GM23248 (cell line): ENCODE measurements at regions not wholly inside any gene's neighbourhood (a gene's known extent, or its start where the extent isn't known, plus 50 kb on each side); places are given as distances from the start of the nearest gene placed in this dataset.

Source experiments
- DNase-seq: peaks from one replicate; pipeline ENCODE4 v3.0.0-alpha.2; 2015
- H2AFZ ChIP-seq: fragments of 200-600 bp; sonication (generic); 2 replicates; pipeline ENCODE4 v1.6.1; 2016; ENCODE audit warnings: antibody characterized with exemption
- H3F3A ChIP-seq: fragments of 200-600 bp; sonication (generic); 2 replicates; pipeline ENCODE4 v1.6.1; 2016; ENCODE audit warnings: mild to moderate bottlenecking, antibody characterized with exemption, mixed run types; ENCODE audit not compliant: insufficient read depth
- H3K27ac ChIP-seq: fragments of 200-600 bp; sonication (generic); 2 replicates; pipeline ENCODE4 v1.5.1; 2016; ENCODE audit warnings: mild to moderate bottlenecking
- H3K27me3 ChIP-seq: fragments of 200-600 bp; sonication (generic); replicated peaks from 2 replicates; pipeline ENCODE4 v1.6.1; 2016; ENCODE audit warnings: mild to moderate bottlenecking; ENCODE audit not compliant: insufficient read depth
- H3K36me3 ChIP-seq: fragments of 200-600 bp; sonication (generic); 2 replicates; pipeline ENCODE4 v1.6.1; 2016; ENCODE audit warnings: low read depth, mild to moderate bottlenecking
- H3K4me1 ChIP-seq: fragments of 200-600 bp; sonication (generic); 2 replicates; pipeline ENCODE4 v1.6.1; 2016; ENCODE audit warnings: mild to moderate bottlenecking; ENCODE audit not compliant: insufficient read depth
- H3K4me2 ChIP-seq: fragments of 200-600 bp; sonication (generic); one replicate; pipeline ENCODE4 v1.6.1; 2016; ENCODE audit warnings: mild to moderate bottlenecking; ENCODE audit not compliant: unreplicated experiment
- H3K4me3 ChIP-seq: fragments of 200-600 bp; sonication (generic); 2 replicates; pipeline ENCODE4 v1.5.1; 2016; ENCODE audit warnings: mild to moderate bottlenecking
- H3K79me2 ChIP-seq: fragments of 200-600 bp; sonication (generic); 2 replicates; pipeline ENCODE4 v1.6.1; 2016; ENCODE audit warnings: mild to moderate bottlenecking; ENCODE audit not compliant: insufficient read depth
- H3K9ac ChIP-seq: fragments of 200-600 bp; sonication (generic); 2 replicates; pipeline ENCODE4 v1.6.1; 2016; ENCODE audit warnings: mild to moderate bottlenecking
- H3K9me2 ChIP-seq: fragments of 200-600 bp; sonication (generic); 2 replicates; pipeline ENCODE4 v1.6.1; 2016; ENCODE audit warnings: mixed run types, mild to moderate bottlenecking, moderate library complexity; ENCODE audit not compliant: insufficient read depth
- H3K9me3 ChIP-seq: fragments of 200-600 bp; sonication (generic); one replicate; pipeline ENCODE4 v1.6.1; 2017; ENCODE audit warnings: low read depth
- H4K20me1 ChIP-seq: fragments of 200-600 bp; sonication (generic); 2 replicates; pipeline ENCODE4 v1.6.0; 2016; ENCODE audit not compliant: insufficient read depth
- EZH2 ChIP-seq: fragments of 200-600 bp; sonication (generic); IDR thresholded peaks from 2 replicates; pipeline ENCODE4 v1.6.1; 2018; ENCODE audit warnings: antibody characterized with exemption, mild to moderate bottlenecking; ENCODE audit not compliant: insufficient read depth, poor library complexity, severe bottlenecking
- EZH2phosphoT487 ChIP-seq: fragments of 200-600 bp; sonication (generic); IDR thresholded peaks from 2 replicates; pipeline ENCODE4 v1.6.1; 2018; ENCODE audit warnings: antibody characterized with exemption, moderate library complexity, mild to moderate bottlenecking, low read depth; ENCODE audit not compliant: insufficient read depth
- WGBS, 2 experiments: methylation state at CpG; one replicate each; pipeline ENCODE4 v1.1.6; 2015 to 2017; ENCODE audit warnings: low lambda C conversion rate in 2 of 2, low coverage in 1 of 2; ENCODE audit errors: missing lambda C conversion rate in 2 of 2; 5-methylcytosine and 5-hydroxymethylcytosine counted together
- in situ Hi-C: fragments of 300-500 bp; cut with MboI; formaldehyde crosslinking; loops from 2 replicates; pipeline ENCODE4 v1.15.0; 2020

GRCh38 chr3:160078533-160078932, 89.9 kb downstream of the IL12A start:
- no peak for TF ChIP-seq EZH2
- no peak for TF ChIP-seq EZH2phosphoT487

GRCh38 chr3:160081958-160082533, 93.4 kb downstream of the IL12A start:
- Histone ChIP-seq H3K27me3 (no peaks in the 10 kb centered on the region), H3K27ac (no peak overlapping the region), H3K4me2 (no peak overlapping the region), H3K9ac (no peak overlapping the region), H3K79me2 (no peaks in the 10 kb centered on the region), H3K9me2 (no peaks in the 10 kb centered on the region), H3K4me1 (no peaks in the 10 kb centered on the region), H3K4me3 (no peak overlapping the region), H3K9me3 (no peaks in the 10 kb centered on the region), H4K20me1 (no peaks in the 10 kb centered on the region), H2AFZ (no peak overlapping the region), H3K36me3 (no peaks in the 10 kb centered on the region), H3F3A (no peaks in the 10 kb centered on the region)
- DNase-seq = peak; percentile 2
- 69 to 85% methylated on average over 2 of the region's 2 CpGs for WGBS, 2 experiments
- in situ Hi-C loops = no loop called here
- no peak for TF ChIP-seq EZH2

More at GRCh38 chr3:160078533-160078932, 89.9 kb downstream of the IL12A start:
- Histone ChIP-seq H3K4me1 (no peaks in the 10 kb centered on the region), H3K4me2 (no peak overlapping the region), H3K27me3 (no peaks in the 10 kb centered on the region), H3F3A (no peaks in the 10 kb centered on the region), H3K4me3 (no peak overlapping the region), H3K27ac (no peak overlapping the region), H3K9me2 (no peaks in the 10 kb centered on the region), H3K9ac (no peak overlapping the region), H2AFZ (no peak overlapping the region), H3K9me3 (no peaks in the 10 kb centered on the region), H4K20me1 (no peaks in the 10 kb centered on the region), H3K36me3 (no peaks in the 10 kb centered on the region), H3K79me2 (no peaks in the 10 kb centered on the region)
- 56 to 62% methylated on average over 3 of the region's 3 CpGs for WGBS, 2 experiments
- in situ Hi-C loops = no loop called here
- DNase-seq = no peak

- Histone ChIP-seq H3K9ac (no peak overlapping the region), H3K27ac (no peak overlapping the region), H2AFZ (no peak overlapping the region), H3K9me3 (no peaks in the 10 kb centered on the region), H3K36me3 (no peaks in the 10 kb centered on the region), H3K4me3 (no peak overlapping the region), H3K27me3 (no peaks in the 10 kb centered on the region), H3K4me1 (no peaks in the 10 kb centered on the region), H3K9me2 (no peaks in the 10 kb centered on the region), H4K20me1 (no peaks in the 10 kb centered on the region), H3F3A (no peaks in the 10 kb centered on the region), H3K4me2 (no peak overlapping the region), H3K79me2 (no peaks in the 10 kb centered on the region)
- TF ChIP-seq EZH2 = no peak
- no peak for TF ChIP-seq EZH2phosphoT487
- DNase-seq = no peak
- in situ Hi-C loops = no loop called here
- WGBS, 2 experiments = 80 to 84% methylated on average over 1 of the region's 1 CpG
Observed at GRCh38 chr3:160084998-160085397, 96.4 kb downstream of the IL12A start.

GRCh38 chr3:160088492-160089137, 100.0 kb downstream of the IL12A start:
- Histone ChIP-seq H3K4me3 (no peak overlapping the region), H3K4me2 (no peak overlapping the region), H3F3A (no peaks in the 10 kb centered on the region), H2AFZ (no peak overlapping the region), H4K20me1 (no peaks in the 10 kb centered on the region), H3K9me2 (no peaks in the 10 kb centered on the region), H3K9me3 (no peaks in the 10 kb centered on the region), H3K27ac (no peak overlapping the region), H3K27me3 (no peaks in the 10 kb centered on the region), H3K9ac (no peak overlapping the region), H3K79me2 (no peaks in the 10 kb centered on the region), H3K4me1 (no peaks in the 10 kb centered on the region), H3K36me3 (no peaks in the 10 kb centered on the region)
- 78 to 81% methylated on average over 3 of the region's 3 CpGs for WGBS, 2 experiments
- no peak for DNase-seq
- in situ Hi-C loops = no loop called here
- TF ChIP-seq EZH2phosphoT487 = no peak
- TF ChIP-seq EZH2 = no peak

- no peaks in the 10 kb centered on the region for H3K36me3 ChIP-seq
- in situ Hi-C loops = no loop called here
- no peaks in the 10 kb centered on the region for H3K79me2 ChIP-seq
- H3K9ac ChIP-seq = no peak overlapping the region
- no peak overlapping the region for H3K4me2 ChIP-seq
- no peaks in the 10 kb centered on the region for H3K9me3 ChIP-seq
- H2AFZ ChIP-seq = no peak overlapping the region
- no peak overlapping the region for H3K4me3 ChIP-seq
- H3K4me1 ChIP-seq = no peaks in the 10 kb centered on the region
- no peaks in the 10 kb centered on the region for H3K9me2 ChIP-seq
- H3K27me3 ChIP-seq = no peaks in the 10 kb centered on the region
- no peaks in the 10 kb centered on the region for H3F3A ChIP-seq
- no peak for DNase-seq
- no peaks in the 10 kb centered on the region for H4K20me1 ChIP-seq
- 97 to 98% methylated on average over 4 of the region's 4 CpGs for WGBS, 2 experiments
- no peak for TF ChIP-seq EZH2
- TF ChIP-seq EZH2phosphoT487 = no peak
- H3K27ac ChIP-seq = no peak overlapping the region
Observed at GRCh38 chr3:160090653-160091052, 102.0 kb downstream of the IL12A start.
